ENCODE measurements at regions not wholly inside any gene's neighbourhood (a gene's known extent, or its start where the extent isn't known, plus 50 kb on each side); places are given as distances from the start of the nearest gene placed in this dataset. TPM values are rescaled to one million over a fixed set of nuclear protein-coding genes. Genes with fewer than 3 reads are reported as not detected.
"Not testable (repeated sequence)": the region's sequence is repeated elsewhere in the genome, so short reads cannot be mapped to it uniquely, and the experiment has no call there.

- H3K27ac Mint-ChIP-seq = no peak overlapping the region
- H3K36me3 Mint-ChIP-seq (ENCODE audit: low read depth) = no peaks in the 10 kb centered on the region
- H3K9me3 Mint-ChIP-seq (ENCODE audit: insufficient read depth) = no peaks in the 10 kb centered on the region
- ChIA-PET POLR2A (no interaction called here), CTCF (no interaction called here)
- H3K4me1 Mint-ChIP-seq (ENCODE audit: low read depth) = no peaks in the 10 kb centered on the region
- H3K27me3 Mint-ChIP-seq (ENCODE audit: low read depth) = no peaks in the 10 kb centered on the region
- ATAC-seq = no peak
- DNase-seq = no peak
- no peak overlapping the region for H3K4me3 Mint-ChIP-seq
These were observed 280.2 kb downstream of the TCERG1L start for GRCh38 chr10:131031346-131031745.

GRCh38 chr10:131032329-131033165, 279.0 kb downstream of the TCERG1L start:
- ChIA-PET CTCF (no interaction called here), POLR2A (no interaction called here)
- no peak for DNase-seq
- ATAC-seq = no peak
- H3K27ac Mint-ChIP-seq = no peak overlapping the region
- no peaks in the 10 kb centered on the region for H3K4me1 Mint-ChIP-seq (ENCODE audit: low read depth)
- no peak overlapping the region for H3K4me3 Mint-ChIP-seq
- H3K9me3 Mint-ChIP-seq (ENCODE audit: insufficient read depth) = no peaks in the 10 kb centered on the region
- no peaks in the 10 kb centered on the region for H3K27me3 Mint-ChIP-seq (ENCODE audit: low read depth)
- H3K36me3 Mint-ChIP-seq (ENCODE audit: low read depth) = no peaks in the 10 kb centered on the region

- Mint-ChIP-seq H3K27me3 (ENCODE audit: low read depth) (no peaks in the 10 kb centered on the region), H3K4me1 (ENCODE audit: low read depth) (no peaks in the 10 kb centered on the region), H3K36me3 (ENCODE audit: low read depth) (no peaks in the 10 kb centered on the region), H3K4me3 (no peak overlapping the region), H3K9me3 (ENCODE audit: insufficient read depth) (no peaks in the 10 kb centered on the region), H3K27ac (no peak overlapping the region)
- POLR2A ChIA-PET = no interaction called here
- no peak for ATAC-seq
- CTCF ChIA-PET = no interaction called here
- no peak for DNase-seq
These were observed 278.1 kb downstream of the TCERG1L start for GRCh38 chr10:131033166-131034085.

GRCh38 chr10:131034451-131034850, 277.1 kb downstream of the TCERG1L start:
- Mint-ChIP-seq H3K4me1 (ENCODE audit: low read depth) (no peaks in the 10 kb centered on the region), H3K9me3 (ENCODE audit: insufficient read depth) (no peaks in the 10 kb centered on the region), H3K36me3 (ENCODE audit: low read depth) (no peaks in the 10 kb centered on the region), H3K4me3 (no peak overlapping the region), H3K27ac (no peak overlapping the region), H3K27me3 (ENCODE audit: low read depth) (no peaks in the 10 kb centered on the region)
- DNase-seq (no peak), ATAC-seq (no peak)
- ChIA-PET POLR2A (no interaction called here), CTCF (no interaction called here)

- H3K27me3 Mint-ChIP-seq (ENCODE audit: low read depth) = no peaks in the 10 kb centered on the region
- CTCF ChIA-PET = no interaction called here
- ATAC-seq (no peak), DNase-seq (no peak)
- no peak overlapping the region for H3K27ac Mint-ChIP-seq
- no peak overlapping the region for H3K4me3 Mint-ChIP-seq
- H3K9me3 Mint-ChIP-seq (ENCODE audit: insufficient read depth) = no peaks in the 10 kb centered on the region
- POLR2A ChIA-PET = no interaction called here
- no peaks in the 10 kb centered on the region for H3K36me3 Mint-ChIP-seq (ENCODE audit: low read depth)
- H3K4me1 Mint-ChIP-seq (ENCODE audit: low read depth) = no peaks in the 10 kb centered on the region
These were observed 275.7 kb downstream of the TCERG1L start for GRCh38 chr10:131035779-131036178.

GRCh38 chr10:131038056-131038455, 273.5 kb downstream of the TCERG1L start:
- Mint-ChIP-seq H3K36me3 (ENCODE audit: low read depth) (no peaks in the 10 kb centered on the region), H3K27me3 (ENCODE audit: low read depth) (no peaks in the 10 kb centered on the region), H3K4me1 (ENCODE audit: low read depth) (no peaks in the 10 kb centered on the region), H3K4me3 (no peak overlapping the region), H3K9me3 (ENCODE audit: insufficient read depth) (no peaks in the 10 kb centered on the region), H3K27ac (no peak overlapping the region)
- DNase-seq = no peak
- ChIA-PET CTCF (no interaction called here), POLR2A (no interaction called here)
- ATAC-seq = no peak

- no peak for DNase-seq
- H3K4me1 Mint-ChIP-seq (ENCODE audit: low read depth) = no peaks in the 10 kb centered on the region
- no peak overlapping the region for H3K4me3 Mint-ChIP-seq
- POLR2A ChIA-PET = no interaction called here
- no peaks in the 10 kb centered on the region for H3K27me3 Mint-ChIP-seq (ENCODE audit: low read depth)
- no peak for ATAC-seq
- CTCF ChIA-PET = no interaction called here
- H3K36me3 Mint-ChIP-seq (ENCODE audit: low read depth) = no peaks in the 10 kb centered on the region
- H3K27ac Mint-ChIP-seq = no peak overlapping the region
- no peaks in the 10 kb centered on the region for H3K9me3 Mint-ChIP-seq (ENCODE audit: insufficient read depth)
These were observed 270.5 kb downstream of the TCERG1L start for GRCh38 chr10:131041031-131041430.

GRCh38 chr10:131041441-131041840, 270.1 kb downstream of the TCERG1L start:
- H3K9me3 Mint-ChIP-seq (ENCODE audit: insufficient read depth) = no peaks in the 10 kb centered on the region
- ATAC-seq (no peak), DNase-seq (no peak)
- no peaks in the 10 kb centered on the region for H3K36me3 Mint-ChIP-seq (ENCODE audit: low read depth)
- no peak overlapping the region for H3K4me3 Mint-ChIP-seq
- POLR2A ChIA-PET = no interaction called here
- H3K27me3 Mint-ChIP-seq (ENCODE audit: low read depth) = no peaks in the 10 kb centered on the region
- H3K4me1 Mint-ChIP-seq (ENCODE audit: low read depth) = no peaks in the 10 kb centered on the region
- CTCF ChIA-PET = no interaction called here
- no peak overlapping the region for H3K27ac Mint-ChIP-seq

- H3K9me3 Mint-ChIP-seq (ENCODE audit: insufficient read depth); H3K36me3 Mint-ChIP-seq (ENCODE audit: low read depth); H3K4me1 Mint-ChIP-seq (ENCODE audit: low read depth); POLR2A ChIA-PET; H3K27ac Mint-ChIP-seq; CTCF ChIA-PET; DNase-seq; H3K27me3 Mint-ChIP-seq (ENCODE audit: low read depth); H3K4me3 Mint-ChIP-seq; ATAC-seq: not testable (repeated sequence)
These were observed 269.5 kb downstream of the TCERG1L start for GRCh38 chr10:131042015-131042414.

Small RNA genes in the stretch of these regions (microRNA-seq; reads per million reads assigned to microRNA genes)
- not detected for gene MIR378C

Measured in activated CD8-positive, alpha-beta T cell treated with anti-CD3 and anti-CD28 coated beads, Interleukin-2, amount 10 ng/mL, durations not matched to agents 7 days and 5 days (primary cell).